Testis (tissue), 2 donors: ENCODE measurements at regions not wholly inside any gene's neighbourhood (a gene's known extent, or its start where the extent isn't known, plus 50 kb on each side); places are given as distances from the start of the nearest gene placed in this dataset.
"Not testable (repeated sequence)": the region's sequence is repeated elsewhere in the genome, so short reads cannot be mapped to it uniquely, and the experiment has no call there.

Experiments used
- DNase-seq: peaks from one replicate; pipeline ENCODE4 v3.0.0-alpha.2; 2019
- H3K27ac ChIP-seq, 2 donors: fragments of 200-600 bp; sonication (generic); one replicate each; pipeline ENCODE4 v1.5.1; 2019
- H3K27me3 ChIP-seq: fragments of 200-600 bp; sonication (generic); one replicate; pipeline ENCODE4 v1.5.1; 2019
- H3K36me3 ChIP-seq: fragments of 200-600 bp; sonication (generic); one replicate; pipeline ENCODE4 v1.5.1; 2017; ENCODE audit warnings: low read depth; ENCODE audit errors: missing control alignments
- H3K4me1 ChIP-seq: fragments of 200-600 bp; sonication (generic); one replicate; pipeline ENCODE4 v1.5.1; 2019
- H3K4me3 ChIP-seq, 2 donors: fragments of 200-600 bp; sonication (generic); one replicate each; pipeline ENCODE4 v1.5.1; 2017 to 2019
- H3K9me3 ChIP-seq: fragments of 200-600 bp; sonication (generic); one replicate; pipeline ENCODE4 v1.5.1; 2017
- POLR2A ChIP-seq: fragments of 450-650 bp; IDR thresholded peaks from one replicate; pipeline ENCODE4 v1.6.1; 2017; ENCODE audit warnings: antibody characterized with exemption, mild to moderate bottlenecking, moderate library complexity
- WGBS, 2 donors: methylation state at CpG; one replicate each; pipeline ENCODE4 v1.1.5; 2018; 5-methylcytosine and 5-hydroxymethylcytosine counted together
- intact Hi-C: fragments of 100-400 bp; cut with DNase I; formaldehyde crosslinking; loops from one replicate; pipeline ENCODE4 v1.15.1; 2023; ENCODE audit warnings: low total_unique reads
- TF ChIP-seq, protein P1 (sequence below), 3 experiments: fragments of 450-650 bp in 2 of 3; fragments of 200-600 bp in 1 of 3; sonication (generic) in 1 of 3; IDR thresholded peaks; one replicate each; pipeline ENCODE4 v1.5.1; 2016 to 2019; ENCODE audit warnings: antibody characterized with exemption in 3 of 3, mild to moderate bottlenecking in 2 of 3, moderate library complexity in 1 of 3

DNA sequence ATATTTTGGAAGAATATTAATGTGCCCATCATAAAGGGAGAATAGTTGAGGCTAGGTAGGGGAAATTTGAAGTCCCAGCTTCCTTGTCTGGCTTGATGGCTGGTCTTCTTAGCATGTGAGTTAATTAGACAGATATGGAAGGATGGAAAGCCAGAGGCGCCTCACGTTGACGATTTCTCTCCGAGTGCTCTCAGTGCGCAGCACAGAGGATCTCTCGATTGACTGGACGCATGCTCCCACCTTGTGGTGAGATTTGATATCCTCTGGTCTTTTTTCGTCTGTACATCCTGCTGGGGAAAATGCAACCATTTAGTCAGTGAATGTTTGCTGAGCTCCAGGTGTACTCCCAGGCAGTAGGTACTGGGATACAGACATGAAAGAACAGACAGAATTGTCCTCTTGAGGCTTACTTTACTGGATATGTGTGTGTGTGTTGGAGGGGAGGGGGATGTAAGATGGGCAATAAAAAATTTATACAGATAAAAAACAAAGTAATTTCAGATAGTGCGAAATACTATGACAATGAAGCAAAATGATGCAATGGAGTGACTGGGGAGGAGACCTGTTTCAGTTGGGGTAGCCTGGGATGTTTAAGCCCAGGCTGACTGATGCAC lies 66.9 kb upstream of the ZNG1B start:
- DNase-seq = peak; percentile 76
- Histone ChIP-seq H3K4me1 (no peaks in the 10 kb centered on the region), H3K9me3 (no peaks in the 10 kb centered on the region), H3K27me3 (no peaks in the 10 kb centered on the region), H3K4me3 (no peak overlapping the region), H3K27ac (no peak overlapping the region), H3K36me3 (no peaks in the 10 kb centered on the region)
- 32 to 40% methylated on average over 9 of the region's 9 CpGs for WGBS, 2 donors
- intact Hi-C loops = no loop called here
- no peak for TF ChIP-seq POLR2A
- TF ChIP-seq, protein P1, sequence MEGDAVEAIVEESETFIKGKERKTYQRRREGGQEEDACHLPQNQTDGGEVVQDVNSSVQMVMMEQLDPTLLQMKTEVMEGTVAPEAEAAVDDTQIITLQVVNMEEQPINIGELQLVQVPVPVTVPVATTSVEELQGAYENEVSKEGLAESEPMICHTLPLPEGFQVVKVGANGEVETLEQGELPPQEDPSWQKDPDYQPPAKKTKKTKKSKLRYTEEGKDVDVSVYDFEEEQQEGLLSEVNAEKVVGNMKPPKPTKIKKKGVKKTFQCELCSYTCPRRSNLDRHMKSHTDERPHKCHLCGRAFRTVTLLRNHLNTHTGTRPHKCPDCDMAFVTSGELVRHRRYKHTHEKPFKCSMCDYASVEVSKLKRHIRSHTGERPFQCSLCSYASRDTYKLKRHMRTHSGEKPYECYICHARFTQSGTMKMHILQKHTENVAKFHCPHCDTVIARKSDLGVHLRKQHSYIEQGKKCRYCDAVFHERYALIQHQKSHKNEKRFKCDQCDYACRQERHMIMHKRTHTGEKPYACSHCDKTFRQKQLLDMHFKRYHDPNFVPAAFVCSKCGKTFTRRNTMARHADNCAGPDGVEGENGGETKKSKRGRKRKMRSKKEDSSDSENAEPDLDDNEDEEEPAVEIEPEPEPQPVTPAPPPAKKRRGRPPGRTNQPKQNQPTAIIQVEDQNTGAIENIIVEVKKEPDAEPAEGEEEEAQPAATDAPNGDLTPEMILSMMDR (IDR thresholded peaks at IDR 0.05) = peak; percentile 50 to 77 (median 70)

DNA sequence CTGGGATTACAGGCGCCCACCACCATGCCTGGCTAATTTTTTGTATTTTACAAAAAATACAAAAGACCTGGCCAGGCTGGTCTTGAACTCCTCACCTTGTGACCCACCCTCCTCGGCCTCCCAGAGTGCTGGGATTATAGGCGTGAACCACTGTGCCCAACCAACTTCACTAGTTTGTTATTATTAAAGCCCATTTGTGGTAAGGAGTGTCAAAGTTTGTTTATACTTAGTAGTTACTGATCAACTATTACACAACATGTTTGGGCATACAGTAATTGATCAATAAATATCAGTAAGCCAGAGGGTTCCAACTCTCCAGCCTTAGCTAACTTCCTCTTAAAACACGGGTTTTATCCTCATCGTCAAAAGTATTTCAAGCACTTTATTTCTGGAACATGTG lies 67.5 kb upstream of the ZNG1B start:
- intact Hi-C loops = no loop called here
- H3K9me3 ChIP-seq = no peaks in the 10 kb centered on the region
- no peak for DNase-seq
- H3K4me3 ChIP-seq = no peak overlapping the region
- no peak overlapping the region for H3K27ac ChIP-seq
- H3K36me3 ChIP-seq = no peaks in the 10 kb centered on the region
- TF ChIP-seq POLR2A = no peak
- TF ChIP-seq, protein P1 (IDR thresholded peaks at IDR 0.05) = no peak
- H3K27me3 ChIP-seq = no peaks in the 10 kb centered on the region
- 64% methylated on average over 5 of the region's 5 CpGs for WGBS, 2 donors
- H3K4me1 ChIP-seq = no peaks in the 10 kb centered on the region

DNA sequence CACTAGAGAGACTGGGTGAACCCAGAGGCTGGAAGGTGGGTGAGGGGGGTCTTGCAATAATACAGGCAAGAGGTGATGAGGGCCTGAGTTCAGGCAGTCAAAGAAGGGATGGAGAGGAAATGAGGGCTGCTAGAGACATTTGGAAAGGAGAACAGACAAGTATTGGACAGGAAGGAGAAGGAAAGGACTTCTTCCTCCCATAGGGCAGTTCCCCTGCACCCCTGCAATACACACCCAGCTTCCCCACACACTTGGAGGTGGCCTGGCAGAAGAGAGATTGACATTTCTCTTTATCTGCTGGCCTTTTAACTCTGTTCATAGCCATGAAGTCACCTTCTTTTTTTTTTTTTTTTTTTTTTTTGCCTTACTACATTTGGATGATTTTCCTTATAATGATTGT lies 68.9 kb upstream of the ZNG1B start:
- intact Hi-C loops = loop anchor here (10.0 kb wide), 1 partner anchor 124 kb away; no protein-coding TSS in a partner anchor
- H3K9me3 ChIP-seq, H3K27me3 ChIP-seq, DNase-seq, H3K27ac ChIP-seq, H3K36me3 ChIP-seq, H3K4me3 ChIP-seq, H3K4me1 ChIP-seq: not testable (repeated sequence)

DNA sequence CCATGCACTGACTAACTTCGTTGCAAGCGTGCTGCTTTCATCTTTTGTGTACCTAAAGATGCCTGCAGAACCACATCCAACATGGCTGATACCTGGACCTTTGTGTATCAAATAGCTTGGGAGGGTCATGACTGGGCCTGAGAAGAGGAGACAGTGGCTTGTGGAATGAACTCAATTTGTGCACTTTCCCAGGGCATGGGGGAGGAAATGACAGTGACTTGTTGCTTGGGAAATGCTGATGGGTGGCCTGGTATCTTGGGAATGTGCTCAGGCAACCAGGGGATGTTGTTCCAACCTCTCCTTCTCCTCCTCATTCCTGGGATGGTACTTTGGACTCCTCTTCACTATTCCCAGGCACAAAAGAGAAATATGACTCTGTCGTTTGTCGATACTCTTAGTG lies 70.7 kb upstream of the ZNG1B start:
- 74 to 88% methylated on average over 4 of the region's 4 CpGs for WGBS, 2 donors
- H3K4me3 ChIP-seq, H3K36me3 ChIP-seq, H3K9me3 ChIP-seq, DNase-seq, H3K4me1 ChIP-seq, H3K27me3 ChIP-seq, H3K27ac ChIP-seq: not testable (repeated sequence)
- intact Hi-C loops = loop anchor here (10.0 kb wide), 1 partner anchor 122 kb away; no protein-coding TSS in a partner anchor

DNA sequence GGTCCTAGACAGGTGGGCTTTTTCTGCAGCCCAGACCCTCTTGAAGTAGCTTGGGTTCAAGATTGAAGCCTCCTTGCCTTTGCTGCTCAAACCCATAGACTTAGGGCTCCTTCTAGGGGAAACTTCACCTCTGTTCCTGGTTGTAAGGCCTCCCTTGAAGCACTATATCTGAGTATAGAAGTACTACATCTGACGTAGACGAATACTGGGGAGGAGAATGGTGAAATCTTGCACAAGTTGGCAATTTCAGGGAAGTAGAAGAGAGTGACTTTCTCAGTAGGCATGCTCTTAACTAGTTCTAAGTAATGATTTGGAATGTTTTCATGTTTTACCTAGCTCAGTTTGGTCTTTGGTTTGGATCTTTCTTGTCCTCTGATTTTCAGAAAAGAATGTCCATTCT lies 71.7 kb upstream of the ZNG1B start:
- intact Hi-C loops = loop anchor here (10.0 kb wide), 1 partner anchor 121 kb away; no protein-coding TSS in a partner anchor
- not testable (repeated sequence) for H3K27me3 ChIP-seq, H3K4me1 ChIP-seq, H3K4me3 ChIP-seq, H3K36me3 ChIP-seq, DNase-seq, H3K27ac ChIP-seq, H3K9me3 ChIP-seq
- 96 to 100% methylated on average over 2 of the region's 2 CpGs for WGBS, 2 donors

DNA sequence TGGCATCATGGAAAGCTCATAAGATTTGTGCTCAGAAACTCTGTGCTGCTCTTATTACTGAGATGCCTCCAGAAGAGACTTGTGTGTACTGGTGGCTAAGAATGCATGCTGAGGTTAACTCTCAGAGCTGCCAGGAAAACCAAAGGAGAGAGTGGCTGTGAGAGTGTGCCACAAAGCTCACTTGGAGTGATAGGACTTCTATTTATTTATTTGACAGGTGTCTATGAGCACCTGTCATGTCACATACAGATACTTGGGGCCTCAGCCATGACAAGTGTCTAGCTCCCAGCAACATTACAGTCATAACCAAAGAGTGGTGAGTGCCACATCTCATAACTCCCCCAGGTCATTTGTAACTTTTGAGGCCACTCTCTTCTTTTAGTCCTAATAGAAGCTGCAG lies 72.2 kb upstream of the ZNG1B start:
- H3K27ac ChIP-seq, H3K4me3 ChIP-seq, H3K4me1 ChIP-seq, H3K27me3 ChIP-seq, DNase-seq, H3K9me3 ChIP-seq, H3K36me3 ChIP-seq: not testable (repeated sequence)
- intact Hi-C loops = loop anchor here (10.0 kb wide), 1 partner anchor 120 kb away; no protein-coding TSS in a partner anchor

DNA sequence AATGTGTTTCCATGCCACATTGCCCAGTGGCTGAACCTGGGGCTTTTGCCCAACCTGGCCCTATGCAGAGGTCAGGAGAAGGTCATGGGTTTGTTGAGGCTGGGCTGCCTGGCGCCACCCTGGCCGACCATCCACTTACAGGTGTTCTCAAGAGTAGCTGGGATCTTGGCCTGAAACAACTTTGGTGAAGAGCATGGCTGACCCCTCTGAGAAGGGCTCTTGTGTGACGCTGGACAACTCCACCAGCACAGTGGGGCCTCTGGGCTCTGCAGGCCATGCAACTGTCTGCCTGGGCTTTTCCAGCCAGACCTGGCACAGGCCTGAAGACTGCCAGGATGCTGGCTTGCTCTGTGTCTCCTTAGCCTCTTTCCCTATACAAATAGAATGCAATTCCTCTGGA lies 76.4 kb upstream of the ZNG1B start:
- H3K27ac ChIP-seq = no peak overlapping the region
- H3K27me3 ChIP-seq = no peaks in the 10 kb centered on the region
- 93 to 100% methylated on average over 3 of the region's 3 CpGs for WGBS, 2 donors
- DNase-seq = no peak
- no peaks in the 10 kb centered on the region for H3K36me3 ChIP-seq
- H3K4me1 ChIP-seq = no peaks in the 10 kb centered on the region
- no peak overlapping the region for H3K4me3 ChIP-seq
- H3K9me3 ChIP-seq = no peaks in the 10 kb centered on the region
- intact Hi-C loops = loop anchor here (10.0 kb wide), 1 partner anchor 116 kb away; no protein-coding TSS in a partner anchor
- no peak for TF ChIP-seq POLR2A
- TF ChIP-seq, protein P1 (IDR thresholded peaks at IDR 0.05) = no peak
